Sigmoid colon (tissue), 4 donors: ENCODE measurements at regions not wholly inside any gene's neighbourhood (a gene's known extent, or its start where the extent isn't known, plus 50 kb on each side); places are given as distances from the start of the nearest gene placed in this dataset.

ENCODE experiments used
- EP300 ChIP-seq, 4 donors: sonication (generic); formaldehyde crosslinking; IDR thresholded peaks; one replicate each; pipeline ENCODE4 v1.6.1; 2017; ENCODE audit warnings: antibody characterized with exemption in 4 of 4
- POLR2A ChIP-seq, 2 donors: fragments of 450-650 bp; IDR thresholded peaks; one replicate each; pipeline ENCODE4 v1.6.1; 2016; ENCODE audit warnings: antibody characterized with exemption in 2 of 2, mild to moderate bottlenecking in 2 of 2, moderate library complexity in 2 of 2
- POLR2AphosphoS5 ChIP-seq, 4 donors: sonication (generic); formaldehyde crosslinking; IDR thresholded peaks; one replicate each; pipeline ENCODE4 v1.6.1; 2017; ENCODE audit warnings: antibody characterized with exemption in 4 of 4
- TF ChIP-seq, protein P1 (sequence below), 4 experiments: fragments of 450-650 bp in 3 of 4; fragments of 200-600 bp in 1 of 4; IDR thresholded peaks; one replicate each; pipeline ENCODE4 v1.5.1; 2016 to 2019; ENCODE audit warnings: antibody characterized with exemption in 4 of 4, mild to moderate bottlenecking in 3 of 4, moderate library complexity in 2 of 4

- TF ChIP-seq, protein P1, sequence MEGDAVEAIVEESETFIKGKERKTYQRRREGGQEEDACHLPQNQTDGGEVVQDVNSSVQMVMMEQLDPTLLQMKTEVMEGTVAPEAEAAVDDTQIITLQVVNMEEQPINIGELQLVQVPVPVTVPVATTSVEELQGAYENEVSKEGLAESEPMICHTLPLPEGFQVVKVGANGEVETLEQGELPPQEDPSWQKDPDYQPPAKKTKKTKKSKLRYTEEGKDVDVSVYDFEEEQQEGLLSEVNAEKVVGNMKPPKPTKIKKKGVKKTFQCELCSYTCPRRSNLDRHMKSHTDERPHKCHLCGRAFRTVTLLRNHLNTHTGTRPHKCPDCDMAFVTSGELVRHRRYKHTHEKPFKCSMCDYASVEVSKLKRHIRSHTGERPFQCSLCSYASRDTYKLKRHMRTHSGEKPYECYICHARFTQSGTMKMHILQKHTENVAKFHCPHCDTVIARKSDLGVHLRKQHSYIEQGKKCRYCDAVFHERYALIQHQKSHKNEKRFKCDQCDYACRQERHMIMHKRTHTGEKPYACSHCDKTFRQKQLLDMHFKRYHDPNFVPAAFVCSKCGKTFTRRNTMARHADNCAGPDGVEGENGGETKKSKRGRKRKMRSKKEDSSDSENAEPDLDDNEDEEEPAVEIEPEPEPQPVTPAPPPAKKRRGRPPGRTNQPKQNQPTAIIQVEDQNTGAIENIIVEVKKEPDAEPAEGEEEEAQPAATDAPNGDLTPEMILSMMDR (IDR thresholded peaks at IDR 0.05): no peak
- TF ChIP-seq POLR2AphosphoS5 (IDR thresholded peaks at IDR 0.05): no peak
- TF ChIP-seq EP300 (IDR thresholded peaks at IDR 0.05): no peak
- no peak for TF ChIP-seq POLR2A (IDR thresholded peaks at IDR 0.05)
Measured at GRCh38 chr20:55893031-55893430, 112.3 kb downstream of the CBLN4 start.
